Gastroesophageal sphincter (tissue), 3 donors: ENCODE measurements at regions not wholly inside any gene's neighbourhood (a gene's known extent, or its start where the extent isn't known, plus 50 kb on each side); places are given as distances from the start of the nearest gene placed in this dataset.

Source experiments
- CTCF ChIP-seq, 4 experiments: fragments of 200-600 bp in 2 of 4; fragments of 450-650 bp in 2 of 4; sonication (generic) in 1 of 4; IDR thresholded peaks; one replicate each; pipeline ENCODE4 v1.5.1; 2017 to 2019; ENCODE audit warnings: antibody characterized with exemption in 4 of 4, mild to moderate bottlenecking in 2 of 4, moderate library complexity in 2 of 4
- EP300 ChIP-seq: sonication (generic); formaldehyde crosslinking; IDR thresholded peaks from one replicate; pipeline ENCODE4 v1.6.1; 2017; ENCODE audit warnings: antibody characterized with exemption, mild to moderate bottlenecking

DNA sequence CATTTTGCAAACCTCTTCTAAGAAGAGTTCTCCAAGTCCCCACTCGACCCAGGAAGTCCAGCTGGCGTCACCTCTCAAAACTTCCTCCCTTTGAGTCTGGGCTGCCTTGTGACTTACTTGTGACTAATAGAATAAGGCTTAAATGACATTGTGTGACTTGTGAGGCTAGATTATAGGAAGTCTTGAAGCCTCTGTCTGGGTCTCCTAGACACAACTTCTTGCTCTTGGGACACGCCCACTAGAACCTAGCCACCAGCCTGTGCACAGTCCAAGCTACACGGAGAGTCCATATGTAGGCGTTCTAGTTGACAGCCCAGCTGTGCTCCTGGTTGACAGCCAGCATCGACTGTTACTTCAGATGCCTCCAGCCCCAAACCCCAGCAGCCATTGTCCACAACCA is 66.7 kb upstream of the TANC2 start:
- TF ChIP-seq CTCF (IDR thresholded peaks at IDR 0.05) (no peak), EP300 (no peak)
